Smooth muscle cell (in vitro differentiated cells): ENCODE measurements at regions not wholly inside any gene's neighbourhood (a gene's known extent, or its start where the extent isn't known, plus 50 kb on each side); places are given as distances from the start of the nearest gene placed in this dataset.

Source experiments
- DNase-seq: peaks from one replicate; lab custom pipeline; 2025; ENCODE audit not compliant: unreplicated experiment; lab: John Stamatoyannopoulos, UW
- H2AFZ ChIP-seq: fragments of 200-600 bp; sonication (generic); 2 replicates; pipeline ENCODE4 v1.6.0; 2016; ENCODE audit warnings: antibody characterized with exemption, low read depth, mild to moderate bottlenecking
- H3F3A ChIP-seq: fragments of 200-600 bp; sonication (generic); 2 replicates; pipeline ENCODE4 v1.6.0; 2017; ENCODE audit warnings: antibody characterized with exemption, low read depth
- H3K27ac ChIP-seq: fragments of 200-600 bp; sonication (generic); 2 replicates; pipeline ENCODE4 v1.5.1; 2016; ENCODE audit warnings: low read depth, mild to moderate bottlenecking
- H3K27me3 ChIP-seq: fragments of 200-600 bp; sonication (generic); 2 replicates; pipeline ENCODE4 v1.6.1; 2016; ENCODE audit warnings: low read depth, mild to moderate bottlenecking
- H3K36me3 ChIP-seq: fragments of 200-600 bp; sonication (generic); 2 replicates; pipeline ENCODE4 v1.5.1; 2016; ENCODE audit warnings: low read depth
- H3K4me1 ChIP-seq: fragments of 200-600 bp; sonication (generic); 2 replicates; pipeline ENCODE4 v1.5.1; 2016; ENCODE audit warnings: low read depth
- H3K4me2 ChIP-seq: fragments of 200-600 bp; sonication (generic); 2 replicates; pipeline ENCODE4 v1.6.0; 2016; ENCODE audit warnings: mild to moderate bottlenecking
- H3K4me3 ChIP-seq: fragments of 200-600 bp; sonication (generic); 2 replicates; pipeline ENCODE4 v1.5.1; 2016; ENCODE audit warnings: mild to moderate bottlenecking
- H3K79me2 ChIP-seq: fragments of 200-600 bp; sonication (generic); 2 replicates; pipeline ENCODE4 v1.6.0; 2016; ENCODE audit warnings: low read depth, mild to moderate bottlenecking
- H3K9ac ChIP-seq: fragments of 200-600 bp; sonication (generic); 2 replicates; pipeline ENCODE4 v1.6.0; 2016; ENCODE audit warnings: low read depth
- H3K9me3 ChIP-seq: fragments of 200-600 bp; sonication (generic); replicated peaks from 2 replicates; pipeline ENCODE4 v1.5.1; 2016; ENCODE audit warnings: low read depth
- H4K20me1 ChIP-seq: fragments of 200-600 bp; sonication (generic); 2 replicates; pipeline ENCODE4 v1.6.0; 2016; ENCODE audit warnings: low read depth
- WGBS: methylation state at CpG from one replicate; pipeline ENCODE4 v1.1.7; 2016; ENCODE audit warnings: low lambda C conversion rate; 5-methylcytosine and 5-hydroxymethylcytosine counted together
- TF ChIP-seq, protein P1 (sequence below): fragments of 200-600 bp; sonication (generic); IDR thresholded peaks from 2 replicates; pipeline ENCODE4 v1.5.1; 2017; ENCODE audit warnings: borderline replicate concordance, mild to moderate bottlenecking, antibody characterized with exemption; ENCODE audit not compliant: insufficient read depth, poor library complexity, severe bottlenecking

- 77% methylated on average over 1 of the region's 1 CpG for WGBS
- TF ChIP-seq, protein P1, sequence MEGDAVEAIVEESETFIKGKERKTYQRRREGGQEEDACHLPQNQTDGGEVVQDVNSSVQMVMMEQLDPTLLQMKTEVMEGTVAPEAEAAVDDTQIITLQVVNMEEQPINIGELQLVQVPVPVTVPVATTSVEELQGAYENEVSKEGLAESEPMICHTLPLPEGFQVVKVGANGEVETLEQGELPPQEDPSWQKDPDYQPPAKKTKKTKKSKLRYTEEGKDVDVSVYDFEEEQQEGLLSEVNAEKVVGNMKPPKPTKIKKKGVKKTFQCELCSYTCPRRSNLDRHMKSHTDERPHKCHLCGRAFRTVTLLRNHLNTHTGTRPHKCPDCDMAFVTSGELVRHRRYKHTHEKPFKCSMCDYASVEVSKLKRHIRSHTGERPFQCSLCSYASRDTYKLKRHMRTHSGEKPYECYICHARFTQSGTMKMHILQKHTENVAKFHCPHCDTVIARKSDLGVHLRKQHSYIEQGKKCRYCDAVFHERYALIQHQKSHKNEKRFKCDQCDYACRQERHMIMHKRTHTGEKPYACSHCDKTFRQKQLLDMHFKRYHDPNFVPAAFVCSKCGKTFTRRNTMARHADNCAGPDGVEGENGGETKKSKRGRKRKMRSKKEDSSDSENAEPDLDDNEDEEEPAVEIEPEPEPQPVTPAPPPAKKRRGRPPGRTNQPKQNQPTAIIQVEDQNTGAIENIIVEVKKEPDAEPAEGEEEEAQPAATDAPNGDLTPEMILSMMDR, result no peak
- DNase-seq, result no peak
- H3K79me2 ChIP-seq, result no peaks in the 10 kb centered on the region
- no peaks in the 10 kb centered on the region for H3K27me3 ChIP-seq
- H3K9ac ChIP-seq, result no peak overlapping the region
- no peak overlapping the region for H3K27ac ChIP-seq
- no peak overlapping the region for H2AFZ ChIP-seq
- no peak overlapping the region for H3K4me3 ChIP-seq
- no peak overlapping the region for H3K4me2 ChIP-seq
- no peaks in the 10 kb centered on the region for H3K36me3 ChIP-seq
- H3K9me3 ChIP-seq, result no peaks in the 10 kb centered on the region
- H4K20me1 ChIP-seq, result no peaks in the 10 kb centered on the region
- H3K4me1 ChIP-seq, result no peaks in the 10 kb centered on the region
- H3F3A ChIP-seq, result peaks cover 4% of the 10 kb centered on the region
Measured at GRCh38 chr4:174581901-174582300, 59.6 kb upstream of the HPGD start.

- Histone ChIP-seq H3F3A (peaks cover 4% of the 10 kb centered on the region), H3K36me3 (no peaks in the 10 kb centered on the region), H3K79me2 (no peaks in the 10 kb centered on the region), H3K4me3 (no peak overlapping the region), H3K9me3 (no peaks in the 10 kb centered on the region), H2AFZ (peak overlapping the region; percentile 41), H3K27me3 (no peaks in the 10 kb centered on the region), H3K4me2 (peak overlapping the region; percentile 34), H3K4me1 (no peaks in the 10 kb centered on the region), H3K9ac (no peak overlapping the region), H4K20me1 (no peaks in the 10 kb centered on the region), H3K27ac (no peak overlapping the region)
- TF ChIP-seq, protein P1, result no peak
- 70% methylated on average over 2 of the region's 2 CpGs for WGBS
- DNase-seq, result no peak
Measured at GRCh38 chr4:174580597-174580996, 58.3 kb upstream of the HPGD start.

DNA sequence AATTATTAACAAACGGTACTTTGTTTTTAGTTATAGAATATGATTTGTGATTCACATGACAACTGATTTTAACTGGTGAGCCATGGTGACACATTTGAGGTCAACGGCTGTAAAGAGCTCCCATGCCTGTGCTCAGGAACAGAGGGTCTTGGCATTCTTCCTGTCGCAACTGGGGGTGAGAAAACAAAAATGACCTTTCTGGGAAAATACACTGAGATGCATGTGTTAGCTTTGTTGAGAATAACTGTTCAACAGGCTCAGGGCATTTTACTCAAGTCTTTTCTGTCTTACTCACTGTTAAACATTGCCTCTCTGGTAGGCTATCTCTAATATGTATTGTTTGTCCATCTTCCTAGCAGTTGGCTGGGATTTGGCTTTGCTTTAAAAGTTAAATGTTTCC, 57.1 kb upstream of the HPGD start:
- Histone ChIP-seq H3K4me3 (no peak overlapping the region), H3K27ac (no peak overlapping the region), H3K9ac (no peak overlapping the region), H2AFZ (no peak overlapping the region), H3F3A (peaks cover 4% of the 10 kb centered on the region), H3K4me1 (no peaks in the 10 kb centered on the region), H4K20me1 (no peaks in the 10 kb centered on the region), H3K9me3 (no peaks in the 10 kb centered on the region), H3K36me3 (no peaks in the 10 kb centered on the region), H3K4me2 (peak overlapping the region; percentile 34), H3K79me2 (no peaks in the 10 kb centered on the region), H3K27me3 (no peaks in the 10 kb centered on the region)
- WGBS, result 68% methylated on average over 3 of the region's 3 CpGs
- TF ChIP-seq, protein P1, result no peak
- DNase-seq, result no peak

- 94% methylated on average over 1 of the region's 1 CpG for WGBS
- Histone ChIP-seq H3F3A (peaks cover 4% of the 10 kb centered on the region), H2AFZ (no peak overlapping the region), H3K79me2 (no peaks in the 10 kb centered on the region), H3K4me2 (no peak overlapping the region), H3K27ac (no peak overlapping the region), H3K27me3 (no peaks in the 10 kb centered on the region), H3K36me3 (no peaks in the 10 kb centered on the region), H3K4me1 (no peaks in the 10 kb centered on the region), H3K9ac (no peak overlapping the region), H3K9me3 (no peaks in the 10 kb centered on the region), H4K20me1 (no peaks in the 10 kb centered on the region), H3K4me3 (no peak overlapping the region)
- DNase-seq, result no peak
- TF ChIP-seq, protein P1, result no peak
Measured at GRCh38 chr4:174578366-174578765, 56.1 kb upstream of the HPGD start.
